ENCODE measurements at regions not wholly inside any gene's neighbourhood (a gene's known extent, or its start where the extent isn't known, plus 50 kb on each side); places are given as distances from the start of the nearest gene placed in this dataset.

GRCh38 chr14:62436261-62436660, 609.0 kb downstream of the KCNH5 start:
- no peak for TF ChIP-seq CTBP1 (IDR thresholded peaks at IDR 0.05; ENCODE audit: borderline replicate concordance)
- no peak for TF ChIP-seq NFRKB (IDR thresholded peaks at IDR 0.05)
- no peak for TF ChIP-seq SP1 (IDR thresholded peaks at IDR 0.05)

Data from HEK293T (cell line).